T-cell (primary cell): ENCODE measurements at regions not wholly inside any gene's neighbourhood (a gene's known extent, or its start where the extent isn't known, plus 50 kb on each side); places are given as distances from the start of the nearest gene placed in this dataset.

Experiments
- ATAC-seq, 4 experiments: fragments of 200-7000 bp in 3 of 4; fragments of 150-1000 bp in 1 of 4; cut with Tn5 transposase; replicated peaks in 1 of 4; 1 replicate in 3 of 4; 2 replicates in 1 of 4; pipeline ENCODE4 v1.10.0; 2021; ENCODE audit warnings: moderate library complexity in 3 of 4, mild to moderate bottlenecking in 2 of 4, moderate number of reproducible peaks in 1 of 4
- CTCF ChIA-PET, 2 donors: fragments of 300-600 bp; sonication (Branson Sonifier 250); formaldehyde crosslinking; loops; one replicate each; lab custom pipeline; 2022; ENCODE audit warnings: antibody characterized with exemption in 2 of 2; lab: Charles Lee
- POLR2A ChIA-PET, 2 donors: fragments of 300-600 bp; sonication (Branson Sonifier 250); formaldehyde crosslinking; loops; one replicate each; lab custom pipeline; 2022; ENCODE audit warnings: antibody characterized with exemption in 2 of 2; lab: Charles Lee
- DNase-seq, 35 experiments: peaks; one replicate each; pipeline versions ENCODE4 v3.0.0 to v3.0.0-alpha.2; 2013 to 2023
- H3K27ac ChIP-seq: one replicate; pipeline ENCODE4 v1.5.1; 2013; ENCODE audit warnings: low read length
- H3K27me3 ChIP-seq, 2 experiments: replicated peaks in 1 of 2; 1 replicate in 1 of 2; 2 replicates in 1 of 2; pipeline versions ENCODE4 v1.6.1 to v1.7.0; 2013; ENCODE audit warnings: low read length in 1 of 2, mixed read lengths in 1 of 2; ENCODE audit not compliant: control insufficient read depth in 2 of 2, insufficient read depth in 2 of 2; ENCODE audit errors: extremely low read depth in 1 of 2
- H3K36me3 ChIP-seq, 2 donors: 1 replicate in 1 of 2; 2 replicates in 1 of 2; pipeline versions ENCODE4 v1.6.1 to v1.7.0; 2013; ENCODE audit warnings: low read length in 1 of 2; ENCODE audit not compliant: control insufficient read depth in 2 of 2, insufficient read depth in 1 of 2; ENCODE audit errors: extremely low read depth in 1 of 2
- H3K4me1 ChIP-seq, 2 experiments: 1 replicate in 1 of 2; 2 replicates in 1 of 2; pipeline versions ENCODE4 v1.6.1 to v1.7.0; 2013; ENCODE audit warnings: low read length in 2 of 2, mixed read lengths in 1 of 2; ENCODE audit not compliant: insufficient read depth in 2 of 2, control insufficient read depth in 1 of 2; ENCODE audit errors: extremely low read depth in 1 of 2
- H3K4me3 ChIP-seq, 2 donors: 1 replicate in 1 of 2; 2 replicates in 1 of 2; pipeline versions ENCODE4 v1.5.1 to v1.7.0; 2013; ENCODE audit warnings: mild to moderate bottlenecking in 2 of 2, low read length in 1 of 2, moderate library complexity in 1 of 2; ENCODE audit not compliant: control insufficient read depth in 1 of 2; ENCODE audit errors: extremely low read depth in 1 of 2
- H3K9me3 ChIP-seq: 2 replicates; pipeline ENCODE4 v1.7.0; 2013
- H3K27ac Mint-ChIP-seq, 2 donors: one replicate each; pipeline ENCODE4 v1.8.0; 2020 to 2021; ENCODE audit warnings: mild to moderate bottlenecking in 2 of 2, mixed read lengths in 2 of 2
- H3K27me3 Mint-ChIP-seq, 2 donors: one replicate each; pipeline ENCODE4 v1.8.0; 2021 to 2022; ENCODE audit warnings: mixed read lengths in 2 of 2
- H3K36me3 Mint-ChIP-seq: one replicate; pipeline ENCODE4 v1.8.0; 2021; ENCODE audit warnings: mixed read lengths
- H3K4me1 Mint-ChIP-seq, 3 donors: one replicate each; pipeline ENCODE4 v1.8.0; 2020 to 2022; ENCODE audit warnings: mixed read lengths in 3 of 3, mild to moderate bottlenecking in 1 of 3
- H3K4me3 Mint-ChIP-seq, 3 donors: one replicate each; pipeline ENCODE4 v1.8.0; 2020 to 2022; ENCODE audit warnings: mild to moderate bottlenecking in 3 of 3, mixed read lengths in 3 of 3, moderate library complexity in 3 of 3
- H3K9me3 Mint-ChIP-seq, 3 donors: one replicate each; pipeline ENCODE4 v1.8.0; 2020 to 2022; ENCODE audit warnings: mixed read lengths in 3 of 3
- WGBS: methylation state at CpG from one replicate; pipeline ENCODE4 v1.1.5; 2013; ENCODE audit warnings: missing lambda C conversion rate; ENCODE audit not compliant: insufficient coverage; 5-methylcytosine and 5-hydroxymethylcytosine counted together

DNA sequence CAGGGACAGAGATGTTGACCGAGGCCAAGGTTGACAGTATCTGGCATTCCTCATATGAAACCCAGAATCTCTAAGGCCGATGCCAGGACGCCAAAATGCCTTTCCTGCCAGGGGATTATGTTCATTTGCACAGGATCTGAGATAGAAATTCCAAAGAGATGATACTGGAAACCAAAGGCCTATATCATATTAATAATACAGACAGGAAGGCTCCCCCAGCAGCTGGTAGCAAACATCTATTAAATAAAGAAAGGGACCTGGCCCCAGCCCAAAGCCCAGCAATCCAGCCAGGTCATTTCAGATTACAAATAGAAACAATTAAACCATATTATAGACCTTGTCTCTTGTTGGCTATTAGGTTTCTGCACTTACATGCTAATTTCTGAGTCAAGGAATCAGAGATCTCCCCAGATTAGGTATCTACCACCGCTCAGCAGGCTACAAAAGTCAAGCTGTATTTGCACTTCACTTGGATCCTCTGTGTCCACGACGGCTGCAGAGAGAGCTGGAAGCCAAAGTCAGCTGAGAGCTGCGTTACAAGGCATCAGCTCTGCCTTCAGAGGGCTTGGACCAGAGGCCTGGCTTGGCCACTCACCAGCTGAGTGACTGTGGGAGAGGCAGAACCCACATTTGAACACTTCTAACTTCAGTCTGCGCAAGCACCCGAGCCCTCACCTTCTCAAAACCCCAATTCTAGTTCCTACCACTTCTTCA is 269.3 kb upstream of the SIX2 start:
- H3K4me1 ChIP-seq = no peaks in the 10 kb centered on the region
- no peaks in the 10 kb centered on the region for H3K9me3 ChIP-seq
- H3K36me3 Mint-ChIP-seq = no peaks in the 10 kb centered on the region
- ATAC-seq (no peak), DNase-seq (no peak)
- H3K27ac Mint-ChIP-seq = no peak overlapping the region
- peaks cover 0 to 24% of the 10 kb centered on the region in 2 experiments for H3K27me3 ChIP-seq
- no peak overlapping the region for H3K4me3 Mint-ChIP-seq
- no peak overlapping the region for H3K4me3 ChIP-seq
- no peak overlapping the region for H3K27ac ChIP-seq
- no peaks in the 10 kb centered on the region for H3K9me3 Mint-ChIP-seq
- ChIA-PET CTCF (interaction anchor here in 1 of 2 donors (0.6 kb wide), 1 partner anchor 97 kb away, joined by 7 read pairs; no protein-coding TSS in a partner anchor), POLR2A (no interaction called here)
- no peaks in the 10 kb centered on the region for H3K36me3 ChIP-seq
- 80% methylated on average over 5 of the region's 9 CpGs for WGBS
- no peaks in the 10 kb centered on the region for H3K4me1 Mint-ChIP-seq
- H3K27me3 Mint-ChIP-seq = peaks cover 0 to 4% of the 10 kb centered on the region in 2 donors

DNA sequence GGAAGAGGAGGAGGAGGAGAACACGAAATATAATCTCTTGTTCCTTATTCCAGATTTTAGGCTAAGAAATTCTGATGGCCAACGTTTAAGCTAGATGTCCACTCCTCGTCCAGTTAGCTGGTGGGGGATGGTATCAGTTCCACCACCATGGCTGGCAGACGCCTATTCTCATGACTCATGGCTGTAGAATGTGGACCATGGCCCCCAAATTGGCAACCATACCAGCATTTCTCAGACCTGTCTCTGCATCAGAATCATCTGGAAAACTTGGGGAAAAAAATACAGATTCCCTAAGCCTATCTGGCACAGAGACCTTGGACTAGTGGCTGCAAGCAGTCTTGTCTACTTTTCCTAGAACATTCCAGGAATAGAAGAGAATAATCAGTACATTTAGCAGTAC is 267.7 kb upstream of the SIX2 start:
- no peaks in the 10 kb centered on the region for H3K36me3 Mint-ChIP-seq
- no peak overlapping the region for H3K27ac Mint-ChIP-seq
- DNase-seq = no peak
- H3K9me3 Mint-ChIP-seq = no peaks in the 10 kb centered on the region
- H3K36me3 ChIP-seq = no peaks in the 10 kb centered on the region
- ChIA-PET POLR2A (no interaction called here), CTCF (no interaction called here)
- no peaks in the 10 kb centered on the region for H3K4me1 ChIP-seq
- 75% methylated on average over 3 of the region's 4 CpGs for WGBS
- H3K9me3 ChIP-seq = no peaks in the 10 kb centered on the region
- H3K4me1 Mint-ChIP-seq = no peaks in the 10 kb centered on the region
- H3K27me3 ChIP-seq = peaks cover 0 to 17% of the 10 kb centered on the region in 2 experiments
- H3K4me3 Mint-ChIP-seq = no peak overlapping the region
- no peak overlapping the region for H3K27ac ChIP-seq
- no peak overlapping the region for H3K4me3 ChIP-seq
- no peaks in the 10 kb centered on the region for H3K27me3 Mint-ChIP-seq
- ATAC-seq = no peak

DNA sequence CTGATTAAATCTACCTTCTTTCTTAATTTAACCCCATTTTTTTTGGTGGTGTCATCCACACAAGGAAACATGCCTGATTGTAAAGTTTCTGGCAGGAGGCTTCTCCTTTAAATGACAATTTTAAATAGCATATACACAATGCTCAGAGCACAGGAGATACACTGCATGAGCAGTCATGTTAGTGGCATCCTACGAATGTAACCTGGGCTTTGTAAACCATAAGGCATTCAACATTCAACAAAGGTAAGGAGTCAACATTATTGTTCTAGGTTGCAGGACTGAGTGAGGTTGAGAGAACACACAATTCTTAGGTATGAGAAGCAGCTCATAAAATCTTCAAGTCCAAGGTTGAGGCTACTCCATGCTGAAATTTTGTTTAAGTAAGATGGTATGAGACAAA is 266.6 kb upstream of the SIX2 start:
- no peak overlapping the region for H3K4me3 Mint-ChIP-seq
- Histone ChIP-seq H3K4me1 (no peaks in the 10 kb centered on the region), H3K27me3 (peaks cover 0 to 10% of the 10 kb centered on the region in 2 experiments), H3K9me3 (no peaks in the 10 kb centered on the region), H3K4me3 (no peak overlapping the region), H3K36me3 (no peaks in the 10 kb centered on the region), H3K27ac (no peak overlapping the region)
- peaks cover under 1% of the 10 kb centered on the region in 2 donors for H3K27me3 Mint-ChIP-seq
- ATAC-seq (no peak), DNase-seq (no peak)
- H3K9me3 Mint-ChIP-seq = no peaks in the 10 kb centered on the region
- no CpG with 5 or more reads among the region's 1 CpG for WGBS
- ChIA-PET POLR2A (no interaction called here), CTCF (no interaction called here)
- H3K27ac Mint-ChIP-seq = no peak overlapping the region
- H3K36me3 Mint-ChIP-seq = no peaks in the 10 kb centered on the region
- H3K4me1 Mint-ChIP-seq = no peaks in the 10 kb centered on the region

DNA sequence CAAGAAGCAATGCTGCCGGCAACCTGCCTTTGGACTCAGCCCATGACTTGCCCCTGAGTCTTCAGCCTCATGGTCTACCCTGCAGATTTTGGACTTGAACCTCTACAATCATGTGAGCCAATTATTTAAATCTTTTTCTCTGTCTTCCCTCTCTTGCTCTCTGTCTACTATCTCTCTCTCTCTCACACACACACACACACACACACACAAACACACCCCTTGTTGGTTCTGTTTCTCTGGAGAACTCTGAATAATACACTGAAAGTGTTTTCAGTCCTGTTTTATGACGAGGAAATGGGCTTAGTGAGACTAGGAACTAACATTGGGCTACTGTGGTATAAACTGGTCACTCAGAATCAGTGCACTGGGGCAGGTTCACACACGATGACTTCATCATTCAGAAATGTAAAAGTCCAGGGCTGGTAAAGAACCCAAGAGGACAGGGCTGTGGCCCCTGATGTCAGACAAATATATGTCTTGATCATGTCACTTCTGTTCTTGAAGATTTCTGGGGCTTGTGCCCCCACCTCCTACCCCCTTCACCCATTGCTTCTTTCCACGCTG is 266.1 kb upstream of the SIX2 start:
- 71% methylated on average over 3 of the region's 4 CpGs for whole genome bisulfite sequencing
- CTCF ChIA-PET = no interaction called here
- H3K27ac ChIP-seq = no peak overlapping the region
- Mint-ChIP-seq H3K4me3 (no peak overlapping the region), H3K36me3 (no peaks in the 10 kb centered on the region), H3K4me1 (no peaks in the 10 kb centered on the region), H3K27me3 (peaks cover 2 to 3% of the 10 kb centered on the region in 2 donors), H3K9me3 (no peaks in the 10 kb centered on the region), H3K27ac (no peak overlapping the region)
- H3K27me3 ChIP-seq = peaks cover 0 to 7% of the 10 kb centered on the region in 2 experiments
- H3K4me3 ChIP-seq = no peak overlapping the region
- DNase-seq (no peak), ATAC-seq (no peak)
- no peaks in the 10 kb centered on the region for H3K36me3 ChIP-seq
- POLR2A ChIA-PET = no interaction called here
- H3K4me1 ChIP-seq = no peaks in the 10 kb centered on the region
- no peaks in the 10 kb centered on the region for H3K9me3 ChIP-seq

DNA sequence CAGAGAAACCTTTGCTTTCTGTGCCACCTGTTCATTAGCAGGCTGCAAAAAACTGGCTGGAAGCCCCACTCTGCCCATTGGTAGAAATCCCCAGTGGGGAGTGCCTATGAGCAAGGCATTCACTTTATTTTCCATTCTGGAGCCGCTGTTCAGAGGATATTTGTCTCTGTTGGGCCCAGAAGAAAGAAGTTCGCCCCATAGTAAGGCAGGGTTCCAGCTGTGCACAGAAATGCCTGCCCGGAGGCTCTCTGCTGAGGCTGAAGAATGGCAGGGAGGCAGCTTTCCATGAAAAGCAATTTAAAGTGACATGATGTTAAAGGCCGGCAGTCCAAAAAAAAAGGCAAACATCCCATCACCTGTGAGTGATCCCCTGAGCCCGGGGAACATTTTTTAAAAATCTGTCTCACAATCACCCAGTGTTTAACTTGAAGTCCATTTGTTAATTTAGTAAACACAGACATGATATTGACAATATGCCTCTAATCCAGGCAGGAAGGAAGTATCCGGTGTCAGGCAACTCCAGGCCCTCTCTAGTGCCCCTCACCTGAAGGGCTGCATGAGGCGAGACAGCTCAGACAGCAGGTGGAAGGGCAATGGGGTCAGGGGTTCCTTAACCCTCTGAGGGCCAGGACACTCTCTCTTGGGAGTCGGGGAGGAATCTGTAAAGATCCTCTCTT is 265.1 kb upstream of the SIX2 start:
- H3K27me3 ChIP-seq = peaks cover 0 to 10% of the 10 kb centered on the region in 2 experiments
- no peaks in the 10 kb centered on the region for H3K4me1 Mint-ChIP-seq
- CTCF ChIA-PET = no interaction called here
- POLR2A ChIA-PET = no interaction called here
- no peak for DNase-seq
- 93% methylated on average over 3 of the region's 8 CpGs for WGBS
- no peak overlapping the region for H3K27ac ChIP-seq
- H3K9me3 Mint-ChIP-seq = no peaks in the 10 kb centered on the region
- no peak overlapping the region for H3K4me3 ChIP-seq
- no peaks in the 10 kb centered on the region for H3K36me3 ChIP-seq
- no peak overlapping the region for H3K27ac Mint-ChIP-seq
- H3K36me3 Mint-ChIP-seq = no peaks in the 10 kb centered on the region
- H3K27me3 Mint-ChIP-seq = peaks cover 3 to 7% of the 10 kb centered on the region in 2 donors
- no peaks in the 10 kb centered on the region for H3K9me3 ChIP-seq
- H3K4me3 Mint-ChIP-seq = no peak overlapping the region
- H3K4me1 ChIP-seq = no peaks in the 10 kb centered on the region
- ATAC-seq = no peak

DNA sequence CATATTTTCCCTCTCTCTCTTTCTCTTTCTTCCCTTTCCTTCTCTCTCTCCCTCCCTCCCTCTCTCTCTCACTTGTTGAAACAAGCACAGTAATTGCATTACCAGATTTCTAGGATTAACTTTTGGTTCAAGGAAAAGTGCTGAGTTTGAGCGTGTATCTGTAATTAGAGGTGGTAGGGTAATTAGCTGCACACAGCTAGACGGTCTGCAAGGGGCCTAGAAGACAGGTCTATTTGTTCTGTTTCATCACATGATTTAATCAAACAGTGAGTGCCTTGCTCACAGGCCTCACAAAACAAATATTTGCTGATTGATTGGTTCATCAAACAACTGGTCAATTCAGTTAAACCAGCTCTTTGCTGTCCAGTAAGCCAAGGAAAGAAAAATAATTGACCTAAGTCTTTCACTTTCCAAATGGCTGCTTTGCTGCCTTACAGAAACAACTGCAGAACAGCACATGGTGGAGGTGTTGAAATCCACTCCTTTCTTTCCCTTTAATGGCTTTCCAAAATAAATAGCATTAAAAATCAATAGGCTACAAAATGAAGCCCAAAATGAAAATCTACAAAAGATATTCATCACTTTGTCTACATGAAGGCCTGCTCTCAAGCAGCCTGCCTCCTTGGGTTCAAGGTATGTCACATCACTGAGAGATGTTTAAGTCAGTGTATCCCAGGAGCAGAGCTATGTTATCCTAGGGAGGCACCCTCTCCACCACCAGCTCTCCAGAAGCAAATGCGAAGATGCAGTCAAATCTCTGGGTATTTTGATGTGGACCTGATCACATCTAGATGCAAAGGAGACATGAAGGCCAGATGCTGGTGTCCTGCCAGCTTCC is 264.4 kb upstream of the SIX2 start:
- Mint-ChIP-seq H3K36me3 (no peaks in the 10 kb centered on the region), H3K27ac (no peak overlapping the region), H3K9me3 (no peaks in the 10 kb centered on the region), H3K27me3 (peaks cover 6 to 11% of the 10 kb centered on the region in 2 donors), H3K4me1 (no peaks in the 10 kb centered on the region), H3K4me3 (no peak overlapping the region)
- Histone ChIP-seq H3K36me3 (no peaks in the 10 kb centered on the region), H3K27ac (no peak overlapping the region), H3K27me3 (peaks cover 0 to 12% of the 10 kb centered on the region in 2 experiments), H3K4me1 (no peaks in the 10 kb centered on the region), H3K4me3 (no peak overlapping the region), H3K9me3 (no peaks in the 10 kb centered on the region)
- WGBS = 75% methylated on average over 2 of the region's 3 CpGs
- DNase-seq (no peak), ATAC-seq (no peak)
- ChIA-PET POLR2A (no interaction called here), CTCF (no interaction called here)
